ENCODE measurements at regions not wholly inside any gene's neighbourhood (a gene's known extent, or its start where the extent isn't known, plus 50 kb on each side); places are given as distances from the start of the nearest gene placed in this dataset.
"Not testable (repeated sequence)": the region's sequence is repeated elsewhere in the genome, so short reads cannot be mapped to it uniquely, and the experiment has no call there.

GRCh38 chr13:65727070-65727469 lies 1503.1 kb downstream of the PCDH9 start:
- Histone ChIP-seq H3K36me3 (ENCODE audit: control insufficient read depth, insufficient read depth, low read length) (no peaks in the 10 kb centered on the region), H3K27me3 (replicated peaks; ENCODE audit: control insufficient read depth, insufficient read depth, low read length, poor library complexity, severe bottlenecking) (no peaks in the 10 kb centered on the region), H3K9me3 (ENCODE audit: control insufficient read depth, low read length) (no peaks in the 10 kb centered on the region), H3K4me1 (ENCODE audit: control insufficient read depth, insufficient read depth, low read length, poor library complexity, severe bottlenecking) (no peaks in the 10 kb centered on the region), H3K4me3 (ENCODE audit: insufficient read depth, low read depth, low read length, poor library complexity, severe bottlenecking) (no peak overlapping the region), H3K27ac (ENCODE audit: insufficient read depth, low read length, poor library complexity, severe bottlenecking) (no peak overlapping the region)
- DNase-seq: no peak

DNA sequence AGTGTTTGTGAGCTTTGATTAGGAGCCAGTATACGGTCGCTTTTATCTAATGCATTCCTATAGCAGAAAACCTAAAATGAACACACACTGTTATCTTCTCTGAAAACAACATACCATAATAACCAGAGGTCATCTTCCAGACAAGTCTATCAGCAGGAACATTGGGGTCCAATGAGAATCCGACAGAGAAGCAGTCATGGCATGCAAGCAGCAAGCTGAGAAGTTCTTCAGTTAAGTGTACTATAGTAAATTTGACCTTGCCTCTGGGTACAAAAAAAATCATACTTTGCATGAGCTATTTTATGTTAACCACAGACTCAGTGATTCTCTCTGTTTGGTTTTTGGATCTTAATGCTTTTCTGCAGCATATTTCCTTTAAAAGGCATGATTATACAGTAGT lies 1505.1 kb downstream of the PCDH9 start:
- Histone ChIP-seq H3K27ac (ENCODE audit: insufficient read depth, low read length, poor library complexity, severe bottlenecking) (no peak overlapping the region), H3K27me3 (replicated peaks; ENCODE audit: control insufficient read depth, insufficient read depth, low read length, poor library complexity, severe bottlenecking) (no peaks in the 10 kb centered on the region), H3K4me1 (ENCODE audit: control insufficient read depth, insufficient read depth, low read length, poor library complexity, severe bottlenecking) (no peaks in the 10 kb centered on the region), H3K4me3 (ENCODE audit: insufficient read depth, low read depth, low read length, poor library complexity, severe bottlenecking) (no peak overlapping the region), H3K9me3 (ENCODE audit: control insufficient read depth, low read length) (no peaks in the 10 kb centered on the region), H3K36me3 (ENCODE audit: control insufficient read depth, insufficient read depth, low read length) (no peaks in the 10 kb centered on the region)
- no peak for DNase-seq

- Histone ChIP-seq H3K27me3 (replicated peaks; ENCODE audit: control insufficient read depth, insufficient read depth, low read length, poor library complexity, severe bottlenecking) (no peaks in the 10 kb centered on the region), H3K4me3 (ENCODE audit: insufficient read depth, low read depth, low read length, poor library complexity, severe bottlenecking) (no peak overlapping the region), H3K36me3 (ENCODE audit: control insufficient read depth, insufficient read depth, low read length) (no peaks in the 10 kb centered on the region), H3K4me1 (ENCODE audit: control insufficient read depth, insufficient read depth, low read length, poor library complexity, severe bottlenecking) (no peaks in the 10 kb centered on the region), H3K27ac (ENCODE audit: insufficient read depth, low read length, poor library complexity, severe bottlenecking) (no peak overlapping the region), H3K9me3 (ENCODE audit: control insufficient read depth, low read length) (no peaks in the 10 kb centered on the region)
- DNase-seq: no peak
These were observed 1505.9 kb downstream of the PCDH9 start for GRCh38 chr13:65724226-65724625.

DNA sequence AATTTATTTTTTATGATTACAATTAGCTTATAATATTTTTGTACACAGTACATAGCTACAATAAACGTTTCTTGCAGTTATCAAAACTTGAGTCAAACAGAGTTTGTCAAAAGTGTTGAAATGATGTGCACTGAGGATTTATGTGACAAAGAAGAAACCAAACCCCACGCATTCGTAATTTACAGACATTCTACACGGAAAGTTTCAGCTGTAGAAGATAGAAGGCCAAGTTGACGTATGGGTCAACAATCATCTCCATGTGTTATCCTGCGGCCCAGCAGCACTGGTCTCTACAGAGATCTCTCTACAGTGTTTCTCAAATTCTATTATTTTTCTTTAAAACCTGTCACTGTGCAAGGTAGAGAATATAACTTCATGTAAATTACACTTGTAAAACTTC lies 1507.6 kb downstream of the PCDH9 start:
- Histone ChIP-seq H3K4me1 (ENCODE audit: control insufficient read depth, insufficient read depth, low read length, poor library complexity, severe bottlenecking) (no peaks in the 10 kb centered on the region), H3K27ac (ENCODE audit: insufficient read depth, low read length, poor library complexity, severe bottlenecking) (no peak overlapping the region), H3K9me3 (ENCODE audit: control insufficient read depth, low read length) (no peaks in the 10 kb centered on the region), H3K27me3 (replicated peaks; ENCODE audit: control insufficient read depth, insufficient read depth, low read length, poor library complexity, severe bottlenecking) (no peaks in the 10 kb centered on the region), H3K36me3 (ENCODE audit: control insufficient read depth, insufficient read depth, low read length) (no peaks in the 10 kb centered on the region), H3K4me3 (ENCODE audit: insufficient read depth, low read depth, low read length, poor library complexity, severe bottlenecking) (no peak overlapping the region)
- no peak for DNase-seq

DNA sequence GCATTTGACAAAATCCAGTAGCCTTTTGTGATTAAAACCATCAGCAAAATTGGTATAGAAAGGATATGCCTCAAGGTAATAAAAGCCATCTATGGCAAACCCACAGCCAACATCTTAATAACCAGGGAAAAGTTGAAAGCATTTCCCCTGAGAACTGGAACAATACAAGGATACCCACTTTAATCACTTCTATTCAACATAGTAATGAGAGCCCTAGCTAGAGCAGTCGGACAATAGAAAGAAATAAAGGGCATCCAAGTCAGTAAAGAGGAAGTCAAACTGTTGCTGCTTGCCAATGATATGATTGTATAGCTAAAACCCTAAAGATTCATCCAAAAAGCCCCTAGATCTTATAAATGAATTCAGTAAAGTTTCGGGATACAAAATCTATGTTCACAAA lies 1510.3 kb downstream of the PCDH9 start:
- Histone ChIP-seq H3K27ac (ENCODE audit: insufficient read depth, low read length, poor library complexity, severe bottlenecking) (no peak overlapping the region), H3K4me3 (ENCODE audit: insufficient read depth, low read depth, low read length, poor library complexity, severe bottlenecking) (no peak overlapping the region), H3K36me3 (ENCODE audit: control insufficient read depth, insufficient read depth, low read length) (no peaks in the 10 kb centered on the region), H3K27me3 (replicated peaks; ENCODE audit: control insufficient read depth, insufficient read depth, low read length, poor library complexity, severe bottlenecking) (no peaks in the 10 kb centered on the region), H3K4me1 (ENCODE audit: control insufficient read depth, insufficient read depth, low read length, poor library complexity, severe bottlenecking) (no peaks in the 10 kb centered on the region), H3K9me3 (ENCODE audit: control insufficient read depth, low read length) (no peaks in the 10 kb centered on the region)
- DNase-seq: no peak

DNA sequence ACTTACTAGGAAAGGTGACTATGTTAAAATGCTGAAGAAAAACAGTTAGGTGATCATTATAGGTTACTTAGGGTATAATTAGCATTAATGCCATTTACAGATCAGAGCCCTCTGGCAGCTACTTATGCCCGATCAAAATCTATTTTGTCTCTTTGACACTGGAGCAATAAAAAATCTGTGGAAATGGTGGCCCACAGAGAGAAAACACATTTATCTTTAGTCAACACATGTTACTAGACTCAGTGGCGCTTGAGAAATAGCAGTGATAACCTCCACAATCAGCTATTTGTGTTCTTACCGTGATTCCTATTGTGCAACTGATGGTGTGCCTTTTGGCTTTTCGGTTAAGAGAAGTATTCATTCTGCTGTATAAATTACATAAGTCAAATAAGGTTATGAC lies 1519.6 kb downstream of the PCDH9 start:
- Histone ChIP-seq H3K27me3 (replicated peaks; ENCODE audit: control insufficient read depth, insufficient read depth, low read length, poor library complexity, severe bottlenecking) (no peaks in the 10 kb centered on the region), H3K27ac (ENCODE audit: insufficient read depth, low read length, poor library complexity, severe bottlenecking) (no peak overlapping the region), H3K9me3 (ENCODE audit: control insufficient read depth, low read length) (no peaks in the 10 kb centered on the region), H3K4me3 (ENCODE audit: insufficient read depth, low read depth, low read length, poor library complexity, severe bottlenecking) (no peak overlapping the region), H3K4me1 (ENCODE audit: control insufficient read depth, insufficient read depth, low read length, poor library complexity, severe bottlenecking) (no peaks in the 10 kb centered on the region), H3K36me3 (ENCODE audit: control insufficient read depth, insufficient read depth, low read length) (no peaks in the 10 kb centered on the region)
- no peak for DNase-seq

GRCh38 chr13:65697843-65698242 lies 1532.3 kb downstream of the PCDH9 start:
- Histone ChIP-seq H3K9me3 (ENCODE audit: control insufficient read depth, low read length) (no peaks in the 10 kb centered on the region), H3K27ac (ENCODE audit: insufficient read depth, low read length, poor library complexity, severe bottlenecking) (no peak overlapping the region)

DNA sequence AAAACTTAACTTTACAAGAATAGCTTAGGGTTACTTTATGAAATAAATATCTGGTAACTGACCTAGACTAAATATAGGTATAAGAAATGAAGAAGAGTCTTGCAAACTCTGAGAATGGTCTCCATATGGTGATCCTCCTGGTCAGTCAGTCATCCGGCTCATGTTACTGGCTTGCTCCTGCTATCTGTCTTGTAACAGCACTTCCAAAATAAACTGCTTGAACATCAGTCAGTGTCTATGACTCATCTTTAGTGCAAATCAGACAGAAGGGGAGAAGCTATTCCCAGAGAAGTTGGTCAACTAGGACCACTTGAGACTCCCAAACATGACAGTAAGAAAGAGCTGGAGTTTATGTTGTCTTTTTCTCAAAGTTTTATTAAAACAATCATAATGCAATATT lies 1550.9 kb downstream of the PCDH9 start:
- Histone ChIP-seq H3K36me3 (ENCODE audit: control insufficient read depth, insufficient read depth, low read length) (no peaks in the 10 kb centered on the region), H3K9me3 (ENCODE audit: control insufficient read depth, low read length) (no peaks in the 10 kb centered on the region), H3K27ac (ENCODE audit: insufficient read depth, low read length, poor library complexity, severe bottlenecking) (no peak overlapping the region), H3K27me3 (replicated peaks; ENCODE audit: control insufficient read depth, insufficient read depth, low read length, poor library complexity, severe bottlenecking) (no peaks in the 10 kb centered on the region), H3K4me3 (ENCODE audit: insufficient read depth, low read depth, low read length, poor library complexity, severe bottlenecking) (no peak overlapping the region), H3K4me1 (ENCODE audit: control insufficient read depth, insufficient read depth, low read length, poor library complexity, severe bottlenecking) (no peaks in the 10 kb centered on the region)
- DNase-seq: no peak

More at GRCh38 chr13:65697843-65698242, 1532.3 kb downstream of the PCDH9 start:
- DNase-seq: no peak
- H3K4me1 ChIP-seq (ENCODE audit: control insufficient read depth, insufficient read depth, low read length, poor library complexity, severe bottlenecking): no peaks in the 10 kb centered on the region
- H3K4me3 ChIP-seq (ENCODE audit: insufficient read depth, low read depth, low read length, poor library complexity, severe bottlenecking): no peak overlapping the region
- H3K36me3 ChIP-seq (ENCODE audit: control insufficient read depth, insufficient read depth, low read length): no peaks in the 10 kb centered on the region
- H3K27me3 ChIP-seq (replicated peaks; ENCODE audit: control insufficient read depth, insufficient read depth, low read length, poor library complexity, severe bottlenecking): no peaks in the 10 kb centered on the region

- DNase-seq: no peak
- H3K4me3 ChIP-seq (ENCODE audit: insufficient read depth, low read depth, low read length, poor library complexity, severe bottlenecking): no peak overlapping the region
These were observed 1552.2 kb downstream of the PCDH9 start for GRCh38 chr13:65677906-65678305.

DNA sequence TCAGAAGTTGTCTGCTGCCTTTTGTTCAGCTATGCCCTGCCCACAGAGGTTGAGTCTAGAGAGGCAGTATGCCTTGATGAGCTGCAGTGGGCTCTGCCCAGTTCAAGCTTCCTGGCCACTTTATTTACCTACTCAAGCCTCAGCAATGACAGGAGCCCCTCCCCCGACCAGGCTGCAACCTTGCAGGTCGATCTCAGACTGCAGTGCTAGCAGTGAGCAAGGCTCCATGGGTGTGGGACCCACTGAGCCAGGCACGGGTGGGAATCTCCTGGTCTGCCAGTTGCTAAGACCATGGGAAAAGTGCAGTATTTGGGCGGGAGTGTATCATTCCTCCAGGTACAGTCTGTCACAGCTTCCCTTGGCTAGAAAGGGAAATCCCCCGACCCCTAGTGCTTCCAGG lies 1554.8 kb downstream of the PCDH9 start:
- not testable (repeated sequence) for DNase-seq; H3K27ac ChIP-seq (ENCODE audit: insufficient read depth, low read length, poor library complexity, severe bottlenecking); H3K27me3 ChIP-seq (replicated peaks; ENCODE audit: control insufficient read depth, insufficient read depth, low read length, poor library complexity, severe bottlenecking); H3K36me3 ChIP-seq (ENCODE audit: control insufficient read depth, insufficient read depth, low read length); H3K9me3 ChIP-seq (ENCODE audit: control insufficient read depth, low read length); H3K4me3 ChIP-seq (ENCODE audit: insufficient read depth, low read depth, low read length, poor library complexity, severe bottlenecking); H3K4me1 ChIP-seq (ENCODE audit: control insufficient read depth, insufficient read depth, low read length, poor library complexity, severe bottlenecking)

More at GRCh38 chr13:65677906-65678305, 1552.2 kb downstream of the PCDH9 start:
- Histone ChIP-seq H3K27ac (ENCODE audit: insufficient read depth, low read length, poor library complexity, severe bottlenecking) (no peak overlapping the region), H3K9me3 (ENCODE audit: control insufficient read depth, low read length) (no peaks in the 10 kb centered on the region), H3K36me3 (ENCODE audit: control insufficient read depth, insufficient read depth, low read length) (no peaks in the 10 kb centered on the region), H3K4me1 (ENCODE audit: control insufficient read depth, insufficient read depth, low read length, poor library complexity, severe bottlenecking) (no peaks in the 10 kb centered on the region), H3K27me3 (replicated peaks; ENCODE audit: control insufficient read depth, insufficient read depth, low read length, poor library complexity, severe bottlenecking) (no peaks in the 10 kb centered on the region)

Measured in effector memory CD4-positive, alpha-beta T cell (primary cell).